ENCODE measurements at regions not wholly inside any gene's neighbourhood (a gene's known extent, or its start where the extent isn't known, plus 50 kb on each side); places are given as distances from the start of the nearest gene placed in this dataset.

- TF ChIP-seq CTCF (IDR thresholded peaks at IDR 0.05; ENCODE audit: low read depth, low read length) (no peak), EZH2phosphoT487 (IDR thresholded peaks at IDR 0.05; ENCODE audit: low read depth) (no peak)
- Histone ChIP-seq H3K27me3 (ENCODE audit: low read depth, low read length) (no peaks in the 10 kb centered on the region), H3K4me3 (ENCODE audit: low read length) (no peak overlapping the region), H3K27ac (ENCODE audit: low read length) (no peak overlapping the region), H3K9ac (ENCODE audit: low read length) (no peak overlapping the region), H4K20me1 (ENCODE audit: insufficient read depth, low read length) (no peaks in the 10 kb centered on the region), H2AFZ (ENCODE audit: low read depth, low read length) (no peak overlapping the region), H3K4me1 (ENCODE audit: low read length) (no peaks in the 10 kb centered on the region), H3K9me3 (ENCODE audit: insufficient read depth, low read length) (no peaks in the 10 kb centered on the region), H3K79me2 (ENCODE audit: low read length) (no peaks in the 10 kb centered on the region), H3K4me2 (ENCODE audit: low read length) (no peak overlapping the region), H3K36me3 (replicated peaks; ENCODE audit: low read depth, low read length) (no peaks in the 10 kb centered on the region)
Observed at GRCh38 chr3:76138921-76139320, 353.6 kb upstream of the ZNF717 start.

DNA sequence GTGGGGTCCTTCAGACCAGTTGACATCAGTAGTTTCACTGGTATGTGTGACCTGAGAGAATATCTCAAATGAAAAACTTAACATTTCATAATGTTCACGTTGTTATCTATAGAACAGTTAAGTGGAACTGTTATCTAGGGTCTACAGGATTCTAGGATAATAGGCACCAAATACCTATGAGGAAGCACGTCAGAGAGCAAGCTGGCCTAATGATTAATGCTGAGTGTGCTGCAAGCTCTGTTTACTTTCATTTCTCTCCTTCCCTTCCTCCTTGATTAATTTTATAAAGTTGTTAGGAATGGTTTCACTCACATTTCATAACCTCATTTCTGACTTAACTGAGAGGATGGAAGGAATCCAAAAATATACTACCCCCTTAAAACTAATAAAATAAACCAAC, 362.5 kb upstream of the ZNF717 start:
- Histone ChIP-seq H3K27me3 (ENCODE audit: low read depth, low read length) (no peaks in the 10 kb centered on the region), H3K27ac (ENCODE audit: low read length) (no peak overlapping the region), H3K4me2 (ENCODE audit: low read length) (no peak overlapping the region), H3K4me1 (ENCODE audit: low read length) (no peaks in the 10 kb centered on the region), H3K9ac (ENCODE audit: low read length) (no peak overlapping the region), H2AFZ (ENCODE audit: low read depth, low read length) (no peak overlapping the region), H3K36me3 (replicated peaks; ENCODE audit: low read depth, low read length) (no peaks in the 10 kb centered on the region), H3K4me3 (ENCODE audit: low read length) (no peak overlapping the region), H3K9me3 (ENCODE audit: insufficient read depth, low read length) (peaks cover 9% of the 10 kb centered on the region), H3K79me2 (ENCODE audit: low read length) (no peaks in the 10 kb centered on the region), H4K20me1 (ENCODE audit: insufficient read depth, low read length) (no peaks in the 10 kb centered on the region)
- TF ChIP-seq EZH2phosphoT487 (IDR thresholded peaks at IDR 0.05; ENCODE audit: low read depth) (no peak), CTCF (IDR thresholded peaks at IDR 0.05; ENCODE audit: low read depth, low read length) (no peak)

GRCh38 chr3:76152028-76152427, 366.7 kb upstream of the ZNF717 start:
- TF ChIP-seq EZH2phosphoT487 (IDR thresholded peaks at IDR 0.05; ENCODE audit: low read depth) = no peak
- Histone ChIP-seq H3K4me1 (ENCODE audit: low read length) (no peaks in the 10 kb centered on the region), H3K9me3 (ENCODE audit: insufficient read depth, low read length) (peaks cover 9% of the 10 kb centered on the region)

GRCh38 chr3:76161856-76162255, 376.5 kb upstream of the ZNF717 start:
- no peaks in the 10 kb centered on the region for H3K36me3 ChIP-seq (replicated peaks; ENCODE audit: low read depth, low read length)
- H4K20me1 ChIP-seq (ENCODE audit: insufficient read depth, low read length) = no peaks in the 10 kb centered on the region
- no peak overlapping the region for H3K4me2 ChIP-seq (ENCODE audit: low read length)
- no peak overlapping the region for H3K9ac ChIP-seq (ENCODE audit: low read length)
- H3K9me3 ChIP-seq (ENCODE audit: insufficient read depth, low read length) = no peaks in the 10 kb centered on the region
- H3K27ac ChIP-seq (ENCODE audit: low read length) = no peak overlapping the region
- no peaks in the 10 kb centered on the region for H3K27me3 ChIP-seq (ENCODE audit: low read depth, low read length)
- no peak overlapping the region for H3K4me3 ChIP-seq (ENCODE audit: low read length)
- TF ChIP-seq EZH2phosphoT487 (IDR thresholded peaks at IDR 0.05; ENCODE audit: low read depth) = no peak
- no peak for TF ChIP-seq CTCF (IDR thresholded peaks at IDR 0.05; ENCODE audit: low read depth, low read length)
- H2AFZ ChIP-seq (ENCODE audit: low read depth, low read length) = no peak overlapping the region
- no peaks in the 10 kb centered on the region for H3K79me2 ChIP-seq (ENCODE audit: low read length)
- H3K4me1 ChIP-seq (ENCODE audit: low read length) = no peaks in the 10 kb centered on the region

More at GRCh38 chr3:76152028-76152427, 366.7 kb upstream of the ZNF717 start:
- Histone ChIP-seq H3K36me3 (replicated peaks; ENCODE audit: low read depth, low read length) (no peaks in the 10 kb centered on the region), H3K27ac (ENCODE audit: low read length) (no peak overlapping the region), H3K79me2 (ENCODE audit: low read length) (no peaks in the 10 kb centered on the region), H3K9ac (ENCODE audit: low read length) (no peak overlapping the region), H2AFZ (ENCODE audit: low read depth, low read length) (no peak overlapping the region), H3K4me2 (ENCODE audit: low read length) (no peak overlapping the region), H3K4me3 (ENCODE audit: low read length) (no peak overlapping the region), H3K27me3 (ENCODE audit: low read depth, low read length) (no peaks in the 10 kb centered on the region), H4K20me1 (ENCODE audit: insufficient read depth, low read length) (no peaks in the 10 kb centered on the region)

GRCh38 chr3:76171647-76172046, 386.3 kb upstream of the ZNF717 start:
- no peak overlapping the region for H3K9ac ChIP-seq (ENCODE audit: low read length)
- H3K79me2 ChIP-seq (ENCODE audit: low read length) = no peaks in the 10 kb centered on the region
- H3K27ac ChIP-seq (ENCODE audit: low read length) = no peak overlapping the region
- no peak for TF ChIP-seq EZH2phosphoT487 (IDR thresholded peaks at IDR 0.05; ENCODE audit: low read depth)
- TF ChIP-seq CTCF (IDR thresholded peaks at IDR 0.05; ENCODE audit: low read depth, low read length) = no peak
- no peak overlapping the region for H2AFZ ChIP-seq (ENCODE audit: low read depth, low read length)
- H3K4me1 ChIP-seq (ENCODE audit: low read length) = no peaks in the 10 kb centered on the region
- no peaks in the 10 kb centered on the region for H3K36me3 ChIP-seq (replicated peaks; ENCODE audit: low read depth, low read length)
- no peak overlapping the region for H3K4me2 ChIP-seq (ENCODE audit: low read length)
- H3K27me3 ChIP-seq (ENCODE audit: low read depth, low read length) = no peaks in the 10 kb centered on the region
- H4K20me1 ChIP-seq (ENCODE audit: insufficient read depth, low read length) = no peaks in the 10 kb centered on the region
- H3K9me3 ChIP-seq (ENCODE audit: insufficient read depth, low read length) = no peaks in the 10 kb centered on the region
- H3K4me3 ChIP-seq (ENCODE audit: low read length) = no peak overlapping the region

Data from OCI-LY3 (cell line).